ENCODE measurements at regions not wholly inside any gene's neighbourhood (a gene's known extent, or its start where the extent isn't known, plus 50 kb on each side); places are given as distances from the start of the nearest gene placed in this dataset.

DNA sequence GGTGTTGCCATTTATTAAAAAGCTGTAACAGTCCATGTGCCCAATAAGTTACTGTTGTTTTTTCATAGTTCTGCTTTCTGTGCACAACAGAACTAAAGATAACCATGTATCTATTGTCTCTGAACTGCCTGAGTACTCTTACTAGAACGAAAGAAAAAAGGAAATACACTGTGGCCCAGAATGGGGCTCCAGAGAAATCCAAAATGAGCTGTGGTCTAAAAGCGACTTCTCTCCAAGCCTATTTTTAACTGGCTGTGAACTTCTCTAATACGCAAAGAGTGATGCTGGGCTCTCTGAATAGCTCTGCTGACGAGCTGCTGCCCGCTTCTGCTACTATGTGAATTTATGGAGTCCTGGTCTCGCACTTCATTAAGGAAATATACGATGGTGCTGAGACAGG is 56.2 kb upstream of the LPP start:
- no peak for DNase-seq (ENCODE audit: low read depth in 2 of 2)

DNA sequence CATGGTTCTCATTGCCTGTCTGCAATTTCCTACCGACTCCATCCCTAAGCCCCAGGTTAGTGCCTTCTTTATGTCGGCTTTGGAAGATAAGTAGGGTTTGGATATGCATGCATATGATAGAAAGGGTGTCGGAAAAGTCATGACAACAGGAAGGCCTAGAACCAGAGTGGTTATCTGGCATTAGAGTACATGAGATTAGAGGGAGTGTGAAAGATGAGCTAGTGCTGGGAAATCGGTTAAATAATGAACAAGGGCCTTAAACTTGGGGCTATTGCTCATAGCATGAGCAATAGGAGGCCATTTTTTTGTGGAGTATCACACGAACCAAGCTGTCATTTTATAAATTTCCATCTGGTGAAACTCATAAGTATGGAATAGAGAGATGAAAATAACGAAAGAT is 54.0 kb upstream of the LPP start:
- DNase-seq (ENCODE audit: low read depth in 2 of 2), result no peak

DNA sequence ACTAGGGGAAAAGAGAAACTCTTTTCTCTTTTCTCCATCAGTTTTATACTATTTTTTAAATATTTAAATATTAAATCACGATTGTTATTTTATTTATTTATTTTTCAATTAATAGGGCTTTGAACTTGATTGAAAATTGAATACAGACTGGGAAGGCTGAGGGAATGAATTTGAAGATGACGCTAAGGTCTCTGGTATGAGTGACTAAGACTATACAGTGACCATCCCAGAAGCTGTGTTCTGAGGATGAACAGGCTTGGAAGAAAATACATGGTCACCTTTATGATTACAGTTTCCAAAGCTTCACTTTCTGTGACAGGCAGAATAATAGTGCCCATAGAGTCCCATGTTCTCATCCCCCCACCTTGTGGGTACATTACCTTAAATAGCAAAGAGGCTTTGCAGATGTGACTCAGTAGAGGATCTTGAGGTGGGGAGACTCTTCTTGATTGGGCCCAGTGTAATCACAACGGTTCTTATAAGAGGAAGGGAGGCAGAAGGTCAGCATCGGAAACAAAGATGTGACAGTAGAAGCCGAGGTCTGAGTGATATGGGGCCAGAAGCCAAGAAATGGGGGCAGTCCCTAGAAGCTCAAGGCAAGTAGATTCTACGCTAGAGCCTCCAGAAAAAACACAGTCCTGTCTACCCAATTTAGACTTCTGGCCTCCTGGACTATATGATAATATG is 51.0 kb upstream of the LPP start:
- no peak for DNase-seq (ENCODE audit: low read depth in 2 of 2)

DNA sequence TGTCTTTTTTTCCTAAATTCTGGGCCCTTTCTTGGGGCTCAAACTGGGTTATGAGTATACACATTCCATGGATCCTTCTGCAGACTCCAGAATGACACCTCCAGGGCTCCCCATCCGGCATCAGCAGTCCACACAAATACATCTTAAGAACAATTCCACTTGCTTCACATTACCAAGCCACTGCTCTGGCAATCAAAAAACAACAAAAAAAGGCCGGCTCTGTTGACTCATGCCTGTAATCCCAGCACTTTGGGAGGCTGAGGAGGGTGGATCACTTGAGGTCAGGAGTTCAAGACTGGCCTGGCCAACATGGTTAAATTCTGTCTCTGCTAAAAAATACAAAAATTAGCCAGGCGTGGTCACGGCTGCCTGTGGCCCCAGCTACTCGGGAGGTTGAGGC is 49.9 kb upstream of the LPP start:
- no peak for DNase-seq (ENCODE audit: low read depth in 2 of 2)

All from fibroblast of skin of left quadriceps (primary cell).